ENCODE measurements at regions not wholly inside any gene's neighbourhood (a gene's known extent, or its start where the extent isn't known, plus 50 kb on each side); places are given as distances from the start of the nearest gene placed in this dataset.

- Histone ChIP-seq H4K91ac (ENCODE audit: insufficient read length, low read depth, low read length) (no peak overlapping the region), H2BK15ac (ENCODE audit: low read depth, low read length) (no peak overlapping the region), H3K9ac (ENCODE audit: extremely low read depth, insufficient read length, low read length) (no peak overlapping the region), H4K5ac (ENCODE audit: insufficient read length, low read depth, low read length) (no peak overlapping the region), H3K56ac (ENCODE audit: insufficient read length, low read depth, low read length) (no peak overlapping the region), H3K23ac (ENCODE audit: insufficient read length, low read depth, low read length) (no peak overlapping the region), H3T11ph (ENCODE audit: low read length) (no peak overlapping the region), H3K4ac (ENCODE audit: low read depth, low read length) (no peak overlapping the region), H4K20me1 (ENCODE audit: control insufficient read depth, insufficient read depth, insufficient read length) (no peaks in the 10 kb centered on the region), H3K79me1 (ENCODE audit: insufficient read depth, low read depth, low read length, poor library complexity, severe bottlenecking) (no peaks in the 10 kb centered on the region), H2BK12ac (ENCODE audit: insufficient read length, low read depth, low read length) (no peak overlapping the region), H3K4me1 (ENCODE audit: insufficient read depth, low read length) (no peaks in the 10 kb centered on the region), H2BK20ac (ENCODE audit: low read depth, low read length, poor library complexity, severe bottlenecking) (no peak overlapping the region), H4K8ac (replicated peaks; ENCODE audit: insufficient read length, low read depth, low read length) (no peak overlapping the region), H3K23me2 (ENCODE audit: insufficient read length, low read depth, low read length, poor library complexity, severe bottlenecking) (no peaks in the 10 kb centered on the region), H2BK5ac (ENCODE audit: insufficient read length, low read length) (no peak overlapping the region), H2AK5ac (ENCODE audit: insufficient read length, low read length) (no peak overlapping the region), H2AFZ (ENCODE audit: low read length) (no peak overlapping the region), H3K27ac (ENCODE audit: insufficient read length, low read depth, low read length) (no peak overlapping the region), H3K4me2 (ENCODE audit: insufficient read depth, insufficient read length, low read length) (no peak overlapping the region), H2BK120ac (ENCODE audit: low read depth, low read length, poor library complexity, severe bottlenecking) (no peak overlapping the region), H3K9me3 (ENCODE audit: control insufficient read depth, low read depth, low read length) (no peaks in the 10 kb centered on the region), H3K27me3 (ENCODE audit: insufficient read depth, low read length) (no peaks in the 10 kb centered on the region), H3K18ac (ENCODE audit: insufficient read length, low read depth, low read length) (no peak overlapping the region), H3K14ac (ENCODE audit: insufficient read depth, low read length) (no peak overlapping the region), H3K79me2 (ENCODE audit: insufficient read depth, low read length) (no peaks in the 10 kb centered on the region)
- Mint-ChIP-seq H3K27me3 (ENCODE audit: low read depth) (peaks cover 5% of the 10 kb centered on the region), H3K27ac (no peak overlapping the region), H3K36me3 (ENCODE audit: insufficient read depth in 1 of 3, low read depth in 3 of 3) (peaks cover 2 to 25% (median 9%) of the 10 kb centered on the region in 3 experiments; a peak in 6 of 7 replicates), H3K9me3 (peaks cover 13 to 30% of the 10 kb centered on the region in 2 experiments), H3K4me1 (no peaks in the 10 kb centered on the region), H3K4me3 (no peak overlapping the region)
- no peak for TF ChIP-seq CTCF (conservative IDR thresholded peaks at IDR 0.05)
- no peak for DNase-seq
- WGBS (ENCODE audit: extremely low coverage, insufficient read length, low lambda C conversion rate), result no CpG with 5 or more reads among the region's 1 CpG
Measured at GRCh38 chr7:45469103-45469502, 105.1 kb upstream of the ADCY1 start.
